Ishikawa (cell line): ENCODE measurements at regions not wholly inside any gene's neighbourhood (a gene's known extent, or its start where the extent isn't known, plus 50 kb on each side); places are given as distances from the start of the nearest gene placed in this dataset.

Experiments used
- CREB1 ChIP-seq: IDR thresholded peaks from 2 replicates; pipeline ENCODE4 v1.6.1; 2012; ENCODE audit warnings: low read depth
- EP300 ChIP-seq: IDR thresholded peaks from 2 replicates; pipeline ENCODE4 v1.6.1; 2012; ENCODE audit warnings: borderline replicate concordance
- FOXM1 ChIP-seq: IDR thresholded peaks from 2 replicates; pipeline ENCODE4 v1.6.1; 2012; ENCODE audit warnings: low read depth, borderline replicate concordance
- MAX ChIP-seq: IDR thresholded peaks from 2 replicates; pipeline ENCODE4 v1.6.1; 2012
- NFIC ChIP-seq: IDR thresholded peaks from 2 replicates; pipeline ENCODE4 v1.6.1; 2012
- TAF1 ChIP-seq: IDR thresholded peaks from 2 replicates; pipeline ENCODE4 v1.6.1; 2012; ENCODE audit warnings: low read depth, mild to moderate bottlenecking
- TCF12 ChIP-seq: IDR thresholded peaks from 2 replicates; pipeline ENCODE4 v1.6.1; 2012; ENCODE audit warnings: low read depth
- TEAD4 ChIP-seq: IDR thresholded peaks from 2 replicates; pipeline ENCODE4 v1.6.1; 2012
- ZBTB7A ChIP-seq: IDR thresholded peaks from 2 replicates; pipeline ENCODE4 v1.6.1; 2012; ENCODE audit warnings: low read depth

GRCh38 chr15:20367093-20367492 lies 174.5 kb downstream of the GOLGA6L6 start:
- TF ChIP-seq EP300 (no peak), MAX (no peak), TAF1 (no peak), TEAD4 (no peak), FOXM1 (no peak), CREB1 (no peak), ZBTB7A (no peak), NFIC (no peak), TCF12 (no peak)
